Right atrium auricular region (tissue), 2 donors: ENCODE measurements at regions not wholly inside any gene's neighbourhood (a gene's known extent, or its start where the extent isn't known, plus 50 kb on each side); places are given as distances from the start of the nearest gene placed in this dataset.

Experiments
- DNase-seq: peaks from one replicate; pipeline ENCODE4 v3.0.0-alpha.2; 2019; ENCODE audit warnings: low spot score
- H3K27ac ChIP-seq, 2 donors: fragments of 200-600 bp; sonication (generic); 1 replicate in 1 of 2; 2 replicates in 1 of 2; pipeline ENCODE4 v1.5.1; 2016 to 2019
- H3K27me3 ChIP-seq, 2 donors: fragments of 200-600 bp; sonication (generic); one replicate each; pipeline versions ENCODE4 v1.5.1 to v1.6.0; 2017 to 2019
- H3K36me3 ChIP-seq: fragments of 200-600 bp; sonication (generic); one replicate; pipeline ENCODE4 v1.5.1; 2016
- H3K4me1 ChIP-seq, 2 donors: fragments of 200-600 bp; sonication (generic); one replicate each; pipeline versions ENCODE4 v1.5.1 to v1.6.0; 2017 to 2019
- H3K4me3 ChIP-seq, 2 donors: fragments of 200-600 bp; sonication (generic); 1 replicate in 1 of 2; 2 replicates in 1 of 2; pipeline ENCODE4 v1.5.1; 2017 to 2019; ENCODE audit warnings: mild to moderate bottlenecking in 1 of 2, moderate library complexity in 1 of 2
- H3K9me3 ChIP-seq, 2 donors: fragments of 200-600 bp; sonication (generic); one replicate each; pipeline ENCODE4 v1.5.1; 2019
- TF ChIP-seq, protein P1 (sequence below), 2 donors: fragments of 200-600 bp; sonication (generic); IDR thresholded peaks; one replicate each; pipeline ENCODE4 v1.5.1; 2019; ENCODE audit warnings: antibody characterized with exemption in 2 of 2

- no peaks in the 10 kb centered on the region for H3K9me3 ChIP-seq
- H3K27ac ChIP-seq = no peak overlapping the region
These were observed 1237.8 kb upstream of the ZEB2 start for GRCh38 chr2:145757503-145758246.

GRCh38 chr2:145755019-145755837, 1235.3 kb upstream of the ZEB2 start:
- Histone ChIP-seq H3K27me3 (no peaks in the 10 kb centered on the region), H3K4me3 (no peak overlapping the region), H3K36me3 (no peaks in the 10 kb centered on the region), H3K9me3 (no peaks in the 10 kb centered on the region), H3K27ac (no peak overlapping the region), H3K4me1 (peaks cover 0 to 31% of the 10 kb centered on the region in 2 donors)
- DNase-seq = no peak
- TF ChIP-seq, protein P1, sequence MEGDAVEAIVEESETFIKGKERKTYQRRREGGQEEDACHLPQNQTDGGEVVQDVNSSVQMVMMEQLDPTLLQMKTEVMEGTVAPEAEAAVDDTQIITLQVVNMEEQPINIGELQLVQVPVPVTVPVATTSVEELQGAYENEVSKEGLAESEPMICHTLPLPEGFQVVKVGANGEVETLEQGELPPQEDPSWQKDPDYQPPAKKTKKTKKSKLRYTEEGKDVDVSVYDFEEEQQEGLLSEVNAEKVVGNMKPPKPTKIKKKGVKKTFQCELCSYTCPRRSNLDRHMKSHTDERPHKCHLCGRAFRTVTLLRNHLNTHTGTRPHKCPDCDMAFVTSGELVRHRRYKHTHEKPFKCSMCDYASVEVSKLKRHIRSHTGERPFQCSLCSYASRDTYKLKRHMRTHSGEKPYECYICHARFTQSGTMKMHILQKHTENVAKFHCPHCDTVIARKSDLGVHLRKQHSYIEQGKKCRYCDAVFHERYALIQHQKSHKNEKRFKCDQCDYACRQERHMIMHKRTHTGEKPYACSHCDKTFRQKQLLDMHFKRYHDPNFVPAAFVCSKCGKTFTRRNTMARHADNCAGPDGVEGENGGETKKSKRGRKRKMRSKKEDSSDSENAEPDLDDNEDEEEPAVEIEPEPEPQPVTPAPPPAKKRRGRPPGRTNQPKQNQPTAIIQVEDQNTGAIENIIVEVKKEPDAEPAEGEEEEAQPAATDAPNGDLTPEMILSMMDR (IDR thresholded peaks at IDR 0.05) = no peak

More at GRCh38 chr2:145757503-145758246, 1237.8 kb upstream of the ZEB2 start:
- DNase-seq = no peak
- Histone ChIP-seq H3K36me3 (no peaks in the 10 kb centered on the region), H3K27me3 (no peaks in the 10 kb centered on the region), H3K4me1 (peaks cover 0 to 8% of the 10 kb centered on the region in 2 donors), H3K4me3 (no peak overlapping the region)
- TF ChIP-seq, protein P1 (IDR thresholded peaks at IDR 0.05) = no peak

- no peak for DNase-seq
- Histone ChIP-seq H3K36me3 (no peaks in the 10 kb centered on the region), H3K27ac (no peak overlapping the region), H3K4me3 (no peak overlapping the region), H3K9me3 (no peaks in the 10 kb centered on the region), H3K4me1 (peaks cover 0 to 42% of the 10 kb centered on the region in 2 donors), H3K27me3 (no peaks in the 10 kb centered on the region)
- TF ChIP-seq, protein P1 (IDR thresholded peaks at IDR 0.05) = no peak
These were observed 1234.0 kb upstream of the ZEB2 start for GRCh38 chr2:145753966-145754365.

DNA sequence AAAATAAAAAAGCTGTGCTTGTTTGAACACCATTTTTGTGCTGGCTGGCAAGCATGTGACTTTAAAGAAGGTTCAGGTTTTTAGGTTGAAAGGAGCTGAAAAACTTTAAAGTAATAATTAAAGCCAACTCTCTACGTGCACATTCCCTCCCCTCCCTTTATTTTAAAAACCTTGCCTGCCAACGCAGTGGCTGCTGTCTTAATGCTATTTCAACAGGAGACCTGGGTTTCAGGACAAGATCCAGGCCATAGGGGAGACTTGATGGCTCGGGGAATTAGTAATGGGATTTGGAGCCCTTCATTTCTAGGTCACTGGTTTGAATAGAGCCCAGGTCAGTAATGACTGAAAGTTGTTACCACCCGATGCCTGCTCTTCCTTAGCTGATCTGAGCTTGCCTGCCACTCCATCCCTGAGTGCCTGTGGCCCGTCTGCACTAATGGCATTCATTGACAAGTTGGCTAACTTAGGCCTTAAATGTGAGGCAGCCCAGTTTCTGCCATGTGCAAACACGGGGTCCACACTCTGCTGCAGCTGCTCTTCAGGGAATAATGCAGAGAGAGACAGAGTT, 1233.2 kb upstream of the ZEB2 start:
- H3K27me3 ChIP-seq = no peaks in the 10 kb centered on the region
- TF ChIP-seq, protein P1 (IDR thresholded peaks at IDR 0.05) = no peak
- DNase-seq = no peak
- peaks cover 0 to 42% of the 10 kb centered on the region in 2 donors for H3K4me1 ChIP-seq
- peak overlapping the region; percentile 58 to 67 for H3K27ac ChIP-seq
- H3K36me3 ChIP-seq = no peaks in the 10 kb centered on the region
- H3K4me3 ChIP-seq = no peak overlapping the region
- H3K9me3 ChIP-seq = no peaks in the 10 kb centered on the region

GRCh38 chr2:145752091-145752806, 1232.3 kb upstream of the ZEB2 start:
- Histone ChIP-seq H3K36me3 (no peaks in the 10 kb centered on the region), H3K4me3 (peak overlapping the region in 1 of 2 donors; percentile 18), H3K27me3 (no peaks in the 10 kb centered on the region), H3K9me3 (no peaks in the 10 kb centered on the region), H3K27ac (peak overlapping the region; percentile 58 to 67), H3K4me1 (peaks cover 0 to 42% of the 10 kb centered on the region in 2 donors)
- TF ChIP-seq, protein P1 (IDR thresholded peaks at IDR 0.05) = peak; percentile 22 to 77
- DNase-seq = peak; percentile 72
